Kasumi-1 (cell line): ENCODE measurements at regions not wholly inside any gene's neighbourhood (a gene's known extent, or its start where the extent isn't known, plus 50 kb on each side); places are given as distances from the start of the nearest gene placed in this dataset.
"Not testable (repeated sequence)": the region's sequence is repeated elsewhere in the genome, so short reads cannot be mapped to it uniquely, and the experiment has no call there.

Experiments
- DNase-seq, 2 experiments: peaks; one replicate each; lab custom pipeline; 2025; lab: John Stamatoyannopoulos, UW

DNA sequence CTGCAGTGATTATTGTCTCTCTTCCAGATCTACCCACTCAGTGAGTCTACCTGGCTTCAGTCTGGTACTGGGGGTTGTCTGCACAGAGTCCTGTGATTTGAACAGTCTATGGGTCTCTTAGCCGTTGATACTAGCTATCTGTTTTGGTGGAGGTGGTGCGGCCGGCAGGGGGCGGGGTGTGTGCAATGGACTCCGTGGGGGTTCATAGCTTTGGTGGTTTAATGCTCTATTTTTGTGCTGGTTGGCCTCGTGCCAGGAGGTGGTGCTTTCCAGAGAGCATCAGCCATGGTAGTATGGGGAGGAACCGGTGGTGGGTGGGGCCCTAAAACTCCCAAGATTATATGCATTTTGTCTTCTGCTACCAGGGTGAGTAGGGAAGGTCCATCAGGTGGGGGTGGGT, 1120.1 kb upstream of the FAM98A start:
- DNase-seq: no peak

DNA sequence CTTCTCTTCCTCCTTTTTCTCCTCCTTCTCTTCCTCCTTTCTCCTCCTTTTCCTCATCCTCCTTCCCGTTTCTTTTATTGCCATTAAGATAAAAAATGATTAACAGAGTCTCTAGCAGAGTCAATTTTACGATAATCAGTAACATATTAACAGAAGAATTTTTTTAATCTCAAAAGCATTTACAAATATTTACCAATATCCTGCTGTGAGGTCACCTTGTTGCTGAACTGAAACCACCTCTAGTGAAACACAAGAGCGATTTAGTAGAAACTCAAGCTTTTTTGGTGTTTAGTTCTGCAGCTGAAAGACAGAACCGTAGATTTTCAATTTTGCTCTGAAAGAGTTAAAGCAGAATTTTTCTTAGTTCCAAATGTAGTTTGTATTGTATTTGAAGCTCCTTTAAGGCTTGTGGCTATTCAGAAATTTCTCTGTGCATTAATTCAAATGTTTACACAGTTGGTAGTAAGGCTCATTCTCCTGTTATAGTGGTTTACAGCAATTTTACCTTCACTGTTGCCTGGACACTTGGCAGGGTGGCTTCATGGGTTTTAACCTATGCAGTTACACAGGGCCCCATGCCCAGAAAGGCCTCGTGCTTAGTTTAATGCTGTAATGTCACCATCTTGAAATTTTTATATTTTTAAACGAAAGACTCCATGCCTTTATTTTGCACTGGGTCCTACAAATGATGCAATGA, 1106.6 kb upstream of the FAM98A start:
- no peak for DNase-seq

DNA sequence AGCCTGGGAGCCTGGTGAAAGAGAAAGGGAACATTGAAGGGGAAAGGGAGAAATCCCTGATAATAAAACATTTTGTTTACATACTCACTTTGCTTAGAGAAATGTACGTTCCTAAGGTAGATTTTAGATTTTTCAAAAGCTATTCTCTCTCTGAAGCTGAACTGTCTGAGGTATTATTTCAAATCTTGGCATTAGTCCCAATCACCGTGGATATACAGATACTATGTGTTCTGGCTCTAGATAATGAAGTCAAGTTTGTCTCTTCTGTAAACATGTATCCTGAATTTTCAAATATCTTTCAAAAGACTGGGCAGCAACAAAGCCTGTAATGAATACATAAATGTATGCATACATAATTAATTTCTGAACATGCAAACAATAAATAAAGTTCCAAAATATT, 1104.2 kb upstream of the FAM98A start:
- no peak for DNase-seq

DNA sequence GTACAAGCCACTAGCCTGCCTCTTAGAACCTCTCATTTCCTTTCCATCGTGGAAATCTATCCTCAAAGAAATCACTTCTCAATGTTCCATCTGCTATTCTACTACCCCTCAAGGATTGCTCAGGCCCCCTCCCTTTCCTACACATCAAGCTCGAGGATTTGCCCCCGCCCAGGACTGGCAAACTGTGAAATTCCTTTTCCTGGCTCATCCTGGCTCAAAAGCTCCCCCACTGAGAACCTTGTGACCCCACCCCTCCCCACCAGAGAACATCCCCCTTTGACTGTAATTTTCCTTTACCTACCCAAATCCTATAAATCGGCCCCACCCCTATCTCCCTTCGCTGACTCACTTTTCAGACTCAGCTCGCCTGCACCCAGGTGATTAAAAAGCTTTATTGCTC, 1103.3 kb upstream of the FAM98A start:
- not testable (repeated sequence) for DNase-seq

DNA sequence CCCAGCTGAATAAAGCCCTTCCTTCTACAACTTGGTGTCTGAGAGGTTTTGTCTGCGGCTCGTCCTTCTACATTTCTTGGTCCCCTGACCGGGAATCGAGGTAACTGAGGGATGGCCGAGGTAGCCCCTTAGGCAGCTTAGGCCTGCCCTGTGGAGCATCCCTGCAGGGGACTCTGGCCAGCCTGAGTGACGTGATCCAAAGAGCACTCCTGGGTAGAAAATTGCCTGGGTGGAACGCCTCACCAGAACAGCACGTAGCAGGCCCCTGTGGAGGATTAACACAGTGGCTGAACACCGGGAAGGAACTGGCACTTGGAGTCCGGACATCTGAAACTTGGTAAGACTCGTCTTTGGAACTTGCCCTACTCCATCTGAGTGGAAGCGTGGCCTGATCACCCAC, 1078.5 kb upstream of the FAM98A start:
- DNase-seq: not testable (repeated sequence)

DNA sequence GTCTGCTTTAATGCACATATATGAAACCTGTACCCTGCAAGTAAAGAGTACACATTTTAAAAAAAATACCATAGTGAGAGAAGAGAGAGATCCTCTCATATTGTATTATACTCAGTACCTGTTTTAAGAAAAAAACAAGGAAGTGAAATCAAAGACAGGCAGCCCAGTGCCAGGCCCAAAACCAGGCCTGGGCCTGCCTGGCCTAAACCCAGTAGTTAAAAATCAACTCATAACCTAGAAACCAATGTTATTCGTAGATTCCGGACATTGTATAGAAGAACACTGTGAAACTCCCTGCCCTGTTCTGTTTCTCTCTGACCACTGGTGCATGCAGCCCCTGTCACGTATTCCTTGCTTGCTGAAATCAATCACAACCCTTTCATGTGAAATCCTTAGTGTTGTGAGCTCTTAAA, 1078.0 kb upstream of the FAM98A start:
- DNase-seq: not testable (repeated sequence)

DNA sequence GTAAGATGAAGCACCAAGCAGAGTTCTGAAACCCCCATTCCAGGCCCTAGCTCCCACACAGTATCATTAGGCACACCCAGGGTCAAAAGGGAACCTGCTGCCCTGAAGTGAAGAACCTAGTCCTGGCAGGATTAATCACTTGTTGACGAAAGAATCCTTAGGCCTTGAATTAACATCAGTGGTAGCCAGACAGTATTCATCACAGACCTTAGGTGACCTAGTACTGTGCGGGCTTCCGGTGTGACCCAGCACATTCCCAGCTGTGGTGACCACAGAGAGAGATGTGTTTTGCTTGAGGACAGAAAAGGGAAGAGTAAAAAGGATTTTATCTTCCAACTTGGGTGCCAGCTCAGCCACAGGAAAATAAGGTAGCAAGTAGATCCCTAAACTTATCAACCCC, 1071.4 kb upstream of the FAM98A start:
- DNase-seq: no peak

DNA sequence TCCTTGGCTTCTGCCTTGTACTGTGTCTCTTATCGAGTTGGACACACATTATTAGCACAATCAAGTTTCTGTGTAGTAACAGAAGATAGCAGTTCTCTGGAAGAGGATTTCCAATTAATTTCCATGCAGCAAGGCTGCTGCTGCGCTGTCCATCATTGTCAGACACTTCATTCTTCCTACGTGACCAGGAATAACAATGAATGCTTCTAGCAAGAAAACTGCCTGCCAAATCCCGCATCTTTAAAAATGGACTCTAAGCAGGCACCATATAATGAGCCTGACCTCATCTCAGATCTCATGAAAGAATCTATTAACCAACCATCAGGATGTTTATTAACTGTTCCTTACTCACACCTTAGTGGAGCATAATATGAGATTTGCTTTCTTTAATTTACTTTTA, 1067.7 kb upstream of the FAM98A start:
- DNase-seq: no peak

DNA sequence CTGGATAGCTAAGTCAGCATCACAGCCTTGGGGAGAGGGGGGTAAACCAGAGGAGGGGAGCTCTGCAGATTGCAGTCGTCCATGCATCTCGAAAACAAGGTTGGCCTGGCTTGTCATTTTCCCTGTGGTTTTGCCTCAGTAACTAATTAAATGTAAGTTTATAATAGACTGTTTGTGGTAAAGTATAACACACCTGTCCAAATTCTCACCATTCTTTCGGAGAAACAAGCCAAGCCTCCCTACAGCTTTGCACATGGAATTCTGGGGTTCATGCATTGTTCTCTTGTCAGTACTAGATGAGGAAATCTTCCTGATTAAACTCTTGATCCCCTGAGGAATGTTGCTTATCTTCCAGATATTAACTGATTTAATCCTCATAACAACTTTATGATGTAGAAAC, 1065.2 kb upstream of the FAM98A start:
- no peak for DNase-seq

DNA sequence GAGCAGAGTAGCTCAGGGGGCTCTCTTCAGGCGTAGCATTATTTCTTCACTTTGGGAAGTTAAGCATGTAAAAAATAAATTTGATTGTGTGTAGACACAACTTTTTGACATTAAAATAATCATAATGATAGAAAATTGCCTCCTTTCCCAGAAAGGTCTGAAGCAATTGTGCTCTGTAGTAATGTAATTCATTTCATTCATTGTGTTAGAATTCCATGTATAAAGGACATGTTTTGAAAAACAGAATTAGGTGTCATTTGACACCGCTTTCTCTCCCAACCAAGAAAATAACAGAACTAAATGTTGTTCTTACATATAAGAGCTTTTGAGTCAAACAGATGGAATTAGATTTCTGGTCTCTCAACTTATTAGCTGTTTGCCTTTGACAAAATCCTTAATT, 1064.2 kb upstream of the FAM98A start:
- no peak for DNase-seq

DNA sequence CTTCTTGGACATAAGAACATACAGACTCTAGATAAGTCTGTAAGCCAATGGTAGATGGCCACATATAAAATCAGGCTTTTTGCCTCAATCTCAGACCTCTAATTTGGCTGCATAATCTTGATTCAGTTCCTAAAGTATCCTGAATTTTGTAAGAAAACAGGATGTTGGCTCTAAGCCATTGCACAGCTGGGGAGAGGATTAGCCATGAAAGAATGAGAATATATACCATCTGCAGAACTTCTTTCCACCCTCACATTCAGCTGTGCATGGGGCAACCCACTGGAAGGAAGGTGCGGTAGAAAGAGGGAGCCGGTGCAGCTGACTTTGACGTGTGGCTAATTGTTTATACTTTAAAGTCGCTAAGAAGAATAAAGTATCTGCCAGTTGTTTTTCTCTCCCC, 1061.6 kb upstream of the FAM98A start:
- no peak for DNase-seq

DNA sequence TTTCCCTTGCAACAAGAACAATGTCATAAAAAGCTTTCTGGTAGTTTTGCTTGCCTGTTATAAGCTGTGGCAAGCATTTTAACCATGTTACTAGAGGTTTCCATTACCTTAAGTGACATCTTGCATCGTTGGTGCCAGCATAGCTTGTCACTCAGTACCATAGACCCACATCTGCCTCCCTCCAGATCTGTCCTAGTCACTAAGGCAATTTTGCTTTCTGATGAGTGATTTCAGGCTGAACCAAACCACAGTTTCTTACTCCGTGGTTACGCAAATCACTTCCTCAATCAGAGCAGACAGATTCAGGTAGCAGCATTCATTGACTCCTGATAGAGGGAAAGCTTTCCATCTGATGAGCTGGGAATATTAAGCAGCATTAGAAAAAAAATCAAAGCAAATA, 1057.5 kb upstream of the FAM98A start:
- DNase-seq: no peak

DNA sequence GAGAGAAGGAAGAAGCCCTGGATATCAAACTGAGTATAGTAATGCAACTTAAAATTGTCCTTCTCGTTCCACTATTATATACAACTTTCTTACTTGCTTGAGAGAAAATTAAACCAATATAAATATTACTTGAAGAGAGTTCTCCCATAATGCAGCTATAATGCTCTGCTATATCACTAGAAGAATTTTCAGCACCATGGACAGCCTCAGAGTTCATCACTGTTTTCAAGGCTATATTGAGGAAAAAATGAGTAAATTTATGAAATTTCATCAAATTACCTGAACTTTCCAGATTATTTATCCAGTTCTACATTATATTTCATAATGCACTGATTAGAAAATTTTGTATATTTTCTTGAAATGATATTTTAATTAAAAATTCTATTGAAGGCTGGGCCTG, 1053.5 kb upstream of the FAM98A start:
- DNase-seq: peak; percentile 41 to 61

DNA sequence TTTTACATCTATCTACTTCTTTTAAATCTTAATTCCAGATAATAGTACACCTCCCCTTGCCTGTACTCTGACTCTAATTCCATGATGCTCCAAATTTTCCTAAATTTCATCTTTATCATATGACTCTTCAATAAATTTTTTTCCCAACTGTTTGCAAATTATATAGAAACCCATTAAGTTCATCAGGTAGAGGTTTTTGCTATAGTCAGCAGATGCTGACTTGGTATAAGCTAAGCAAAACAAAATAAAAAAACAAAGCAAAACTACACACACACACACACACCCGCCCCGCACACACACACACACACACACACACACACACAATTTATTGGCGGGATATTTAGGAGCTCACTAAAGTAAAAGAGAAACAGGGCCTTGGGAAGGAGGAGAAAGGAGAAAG, 1047.8 kb upstream of the FAM98A start:
- no peak for DNase-seq

DNA sequence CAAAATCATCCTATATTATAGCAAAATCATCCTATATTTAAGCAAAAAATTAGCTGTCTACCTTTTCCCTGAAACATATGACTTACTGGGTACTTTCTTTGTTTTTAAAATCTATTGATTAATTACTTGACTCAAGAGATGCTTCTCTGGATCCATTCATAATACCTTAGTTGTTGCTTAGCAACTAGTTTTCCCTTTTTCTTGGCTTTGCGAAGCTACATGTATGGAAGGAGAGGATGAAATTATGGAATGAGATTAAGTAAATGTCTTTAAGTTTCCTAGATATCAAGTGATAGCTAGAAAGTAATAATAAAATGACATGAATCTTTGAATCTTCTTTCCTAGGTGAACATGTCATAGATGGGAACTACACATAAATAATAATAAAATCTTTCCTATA, 1033.2 kb upstream of the FAM98A start:
- DNase-seq: no peak

DNA sequence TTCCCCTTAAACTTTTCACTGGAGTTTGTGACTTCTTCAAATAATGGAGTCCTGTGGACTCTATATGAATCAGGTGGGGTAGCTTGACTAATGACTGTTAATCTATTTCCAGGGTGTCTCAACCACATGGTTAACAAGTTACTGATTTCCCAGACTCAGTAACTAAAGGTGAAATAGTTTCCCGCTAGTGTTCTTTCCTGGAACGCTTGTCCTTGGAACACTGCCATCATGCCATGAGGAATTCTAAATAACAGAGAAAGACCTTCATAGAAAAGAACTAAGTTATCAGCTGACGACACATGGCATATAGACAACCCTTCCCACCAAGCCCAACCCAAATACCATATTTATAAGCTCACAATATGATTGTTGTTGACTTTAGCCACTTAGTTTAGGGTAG, 1027.9 kb upstream of the FAM98A start:
- DNase-seq: no peak

DNA sequence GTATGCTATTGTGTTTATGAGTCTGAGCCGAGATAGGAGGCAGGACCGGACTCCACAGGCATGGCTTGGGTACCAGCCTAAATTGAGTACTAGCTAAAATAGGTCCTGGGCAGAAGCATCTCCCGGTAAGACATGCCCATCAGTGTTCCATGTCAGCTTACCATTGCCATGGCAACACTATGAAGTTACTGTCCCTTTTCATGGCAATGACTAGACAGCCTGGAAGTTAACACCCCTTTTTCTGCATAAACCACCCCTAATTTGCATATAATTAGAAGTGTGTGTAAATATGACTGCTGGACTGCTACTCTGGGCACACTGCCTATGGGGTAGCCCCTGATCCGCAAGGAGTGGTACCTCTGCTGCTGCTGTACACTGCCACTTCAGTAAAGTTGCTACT, 1005.1 kb upstream of the FAM98A start:
- DNase-seq: no peak

DNA sequence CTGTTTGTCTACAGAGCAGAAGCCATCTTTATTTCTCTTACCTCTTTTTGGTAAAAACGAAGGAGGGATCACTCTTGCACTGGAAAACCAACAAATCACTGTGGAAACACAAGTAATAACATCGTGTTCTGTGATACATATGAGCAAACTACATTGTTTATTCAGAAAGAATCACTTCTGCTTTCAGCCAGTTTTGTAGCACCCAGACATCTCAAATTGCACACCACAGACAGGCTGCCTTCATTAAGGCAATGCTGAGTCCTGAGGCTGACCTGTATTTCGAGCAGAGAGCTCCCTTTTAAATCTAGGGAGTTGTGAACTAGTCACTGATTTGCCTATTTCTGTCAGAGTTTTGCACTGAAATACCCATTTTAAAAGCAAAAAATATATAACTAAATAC, 1003.2 kb upstream of the FAM98A start:
- no peak for DNase-seq

DNA sequence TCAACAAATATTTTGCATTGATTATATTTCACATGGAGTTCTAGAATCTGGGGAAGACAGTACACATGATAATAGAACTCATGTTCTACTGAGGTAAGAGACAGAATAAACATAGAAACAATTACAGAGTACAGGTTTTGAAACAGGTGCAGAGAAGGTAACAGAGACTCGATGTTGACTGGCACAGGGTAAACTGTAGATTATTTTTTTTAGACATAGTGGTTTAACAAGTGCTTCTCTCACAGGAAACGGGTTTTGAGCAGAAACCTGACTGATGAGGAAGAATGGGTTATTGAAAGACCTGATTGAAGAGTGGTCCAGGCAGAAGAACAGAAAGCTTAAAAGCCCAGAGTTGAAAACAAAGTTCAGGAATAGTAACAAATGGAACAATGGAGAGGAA, 1002.5 kb upstream of the FAM98A start:
- DNase-seq: no peak

DNA sequence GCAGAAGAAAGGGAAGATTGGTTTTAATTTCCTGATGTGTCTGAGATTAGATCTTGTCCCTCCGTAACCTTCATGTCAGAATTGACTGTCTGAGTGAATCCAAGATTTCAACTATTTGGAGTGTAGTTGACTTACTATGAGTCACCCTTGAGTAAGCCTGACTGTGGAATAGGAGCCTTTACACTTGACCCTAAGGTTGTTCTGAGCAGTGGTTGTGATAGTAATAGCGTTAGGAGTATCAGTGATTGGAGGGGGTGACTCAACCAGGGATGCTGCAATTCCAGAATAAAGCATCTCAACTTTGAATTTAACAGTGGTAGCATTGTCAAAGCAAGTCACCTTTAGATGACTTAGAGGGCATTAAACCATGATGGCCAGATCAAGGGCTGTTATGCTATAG, 979.5 kb upstream of the FAM98A start:
- DNase-seq: no peak

DNA sequence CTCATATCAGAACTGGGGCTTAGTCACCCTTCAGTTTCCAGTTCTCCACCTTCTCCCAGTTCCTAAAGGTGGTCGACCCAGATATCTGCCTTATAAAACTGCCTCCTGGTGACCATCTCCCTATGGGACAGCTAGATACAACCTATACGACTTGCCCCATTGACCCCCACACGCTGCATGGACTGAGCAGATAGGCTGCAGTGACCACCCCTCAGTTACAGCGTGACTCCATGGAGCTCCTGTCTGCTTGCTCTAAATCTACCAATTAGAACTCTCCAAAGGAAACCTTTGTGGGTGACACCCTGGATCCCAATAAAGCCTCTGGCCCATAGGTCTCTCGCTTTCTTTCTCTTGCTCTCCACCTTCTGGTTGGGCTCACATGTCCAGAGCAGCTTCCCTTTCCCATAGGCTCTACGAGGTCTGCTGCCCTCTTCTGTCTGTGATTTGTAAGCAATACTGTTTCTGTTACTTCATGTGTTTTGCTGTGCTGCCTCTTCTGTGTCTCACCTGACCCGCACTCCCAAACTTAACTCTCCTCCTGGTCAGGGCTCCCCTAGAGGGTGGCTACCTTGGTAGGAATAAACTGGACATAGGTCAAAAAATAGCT, 971.3 kb upstream of the FAM98A start:
- peak; percentile 51 to 64 for DNase-seq

DNA sequence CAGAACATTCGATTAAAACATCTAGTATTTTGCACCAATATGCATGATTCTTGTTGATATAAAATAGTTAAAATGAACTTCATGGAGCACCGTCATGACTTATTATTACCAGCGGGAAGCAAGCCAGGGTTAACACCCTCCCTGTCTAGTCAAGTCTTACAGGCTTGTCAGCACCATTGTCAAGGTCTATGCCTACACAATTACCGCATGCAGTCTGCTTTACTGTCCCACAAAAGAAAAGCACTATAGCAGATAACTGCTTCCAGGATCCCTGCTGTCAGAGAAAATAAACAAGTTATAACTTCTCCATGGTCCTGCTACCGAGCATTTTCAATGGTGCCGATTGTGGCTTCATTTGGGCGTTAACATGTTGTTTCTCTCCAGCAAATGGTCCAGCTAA, 968.0 kb upstream of the FAM98A start:
- DNase-seq: no peak

DNA sequence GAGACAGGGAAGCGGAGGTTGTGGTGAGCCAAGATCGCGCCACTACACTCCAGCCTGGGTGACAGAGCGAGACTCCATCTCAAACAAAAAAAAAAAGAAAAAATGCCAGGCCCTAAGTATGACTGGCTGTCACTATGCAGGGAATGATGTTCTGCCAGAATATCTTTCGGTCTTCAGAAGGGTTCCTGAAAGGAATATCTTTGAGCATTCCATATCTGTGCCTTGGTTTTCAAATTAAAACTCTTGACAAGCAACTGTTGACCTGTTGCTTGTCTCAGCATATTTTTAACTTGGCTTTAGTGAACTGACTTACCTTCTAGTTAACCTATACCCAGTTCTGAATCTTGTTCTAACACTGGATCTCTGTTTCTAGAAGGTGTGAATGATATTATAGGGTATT, 953.2 kb upstream of the FAM98A start:
- no peak for DNase-seq

DNA sequence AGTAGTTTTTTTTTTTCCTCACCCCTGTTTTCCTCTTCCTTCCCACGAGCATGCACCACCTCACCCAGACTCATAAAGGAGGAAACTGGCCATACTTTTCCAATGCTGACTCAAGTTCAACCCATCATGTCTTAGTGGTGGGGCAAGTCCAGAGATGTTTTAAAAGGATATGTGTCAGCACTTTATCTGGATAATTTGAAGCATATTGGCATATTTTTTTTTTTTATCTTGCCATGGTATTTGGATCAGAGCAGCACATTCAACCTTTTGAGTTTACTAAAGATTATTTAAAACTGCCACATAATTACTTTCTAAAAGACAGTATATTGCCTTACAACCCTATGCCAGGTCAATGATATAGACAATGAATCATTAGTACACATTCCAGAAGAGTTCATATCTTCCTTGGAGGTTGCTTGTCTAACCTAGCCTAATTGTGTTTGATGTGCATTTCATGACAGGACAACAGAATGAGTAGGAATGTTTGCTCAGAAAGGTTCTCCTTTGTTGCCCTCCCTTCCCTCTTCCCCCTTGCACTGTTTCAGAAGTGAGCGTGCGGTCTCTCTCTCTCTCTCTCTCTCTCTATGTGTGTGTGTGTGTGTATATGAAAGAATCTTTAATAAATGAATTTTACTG, 950.7 kb upstream of the FAM98A start:
- no peak for DNase-seq
